COLO668 (cell line): ENCODE measurements at regions not wholly inside any gene's neighbourhood (a gene's known extent, or its start where the extent isn't known, plus 50 kb on each side); places are given as distances from the start of the nearest gene placed in this dataset.

Experiments
- DNase-seq: peaks from one replicate; lab custom pipeline; 2025; ENCODE audit not compliant: unreplicated experiment; lab: John Stamatoyannopoulos, UW

DNA sequence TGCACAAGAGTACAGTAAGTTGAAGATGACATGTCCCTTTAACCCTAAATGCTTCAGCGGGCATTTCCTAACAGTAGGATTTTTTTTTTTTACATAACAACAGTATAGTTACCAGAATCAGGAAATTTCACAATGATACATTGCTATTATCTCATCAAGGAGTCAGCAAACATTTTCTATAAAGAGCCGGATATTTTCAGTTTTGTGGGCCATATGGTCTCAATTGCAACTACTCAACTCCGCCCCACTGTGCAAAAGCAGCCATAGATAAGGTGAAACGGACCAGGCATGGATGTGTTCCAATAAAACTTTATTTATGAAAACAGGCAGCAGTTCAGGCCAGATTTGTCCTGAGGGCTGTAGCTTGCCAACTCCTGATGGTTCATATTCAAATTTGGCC lies 130.6 kb downstream of the SMAD6 start:
- no peak for DNase-seq

- DNase-seq: no peak
Observed at GRCh38 chr15:66833371-66833770, 131.3 kb downstream of the SMAD6 start.

DNA sequence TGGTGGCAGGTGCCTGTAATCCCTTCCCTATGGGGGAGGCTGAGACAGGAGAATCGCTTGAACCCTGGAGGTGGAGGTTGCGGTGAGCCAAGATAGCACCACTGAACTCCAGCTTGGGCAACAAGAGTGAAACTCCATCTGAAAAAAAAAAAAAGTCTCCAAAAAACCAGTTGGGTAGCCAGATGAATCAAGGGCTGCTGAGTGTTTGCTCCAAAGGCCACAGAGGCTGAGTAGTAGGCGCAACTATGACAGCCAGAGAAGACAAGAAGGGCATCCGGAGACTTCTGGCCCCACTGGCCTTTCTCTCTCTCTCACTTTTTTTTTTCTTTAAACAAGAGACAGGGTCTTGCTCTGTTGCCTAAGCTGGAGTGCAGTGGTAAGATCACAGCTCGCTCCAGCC lies 131.8 kb downstream of the SMAD6 start:
- DNase-seq: no peak

- DNase-seq: no peak
Observed at GRCh38 chr15:66834881-66835878, 133.1 kb downstream of the SMAD6 start.

DNA sequence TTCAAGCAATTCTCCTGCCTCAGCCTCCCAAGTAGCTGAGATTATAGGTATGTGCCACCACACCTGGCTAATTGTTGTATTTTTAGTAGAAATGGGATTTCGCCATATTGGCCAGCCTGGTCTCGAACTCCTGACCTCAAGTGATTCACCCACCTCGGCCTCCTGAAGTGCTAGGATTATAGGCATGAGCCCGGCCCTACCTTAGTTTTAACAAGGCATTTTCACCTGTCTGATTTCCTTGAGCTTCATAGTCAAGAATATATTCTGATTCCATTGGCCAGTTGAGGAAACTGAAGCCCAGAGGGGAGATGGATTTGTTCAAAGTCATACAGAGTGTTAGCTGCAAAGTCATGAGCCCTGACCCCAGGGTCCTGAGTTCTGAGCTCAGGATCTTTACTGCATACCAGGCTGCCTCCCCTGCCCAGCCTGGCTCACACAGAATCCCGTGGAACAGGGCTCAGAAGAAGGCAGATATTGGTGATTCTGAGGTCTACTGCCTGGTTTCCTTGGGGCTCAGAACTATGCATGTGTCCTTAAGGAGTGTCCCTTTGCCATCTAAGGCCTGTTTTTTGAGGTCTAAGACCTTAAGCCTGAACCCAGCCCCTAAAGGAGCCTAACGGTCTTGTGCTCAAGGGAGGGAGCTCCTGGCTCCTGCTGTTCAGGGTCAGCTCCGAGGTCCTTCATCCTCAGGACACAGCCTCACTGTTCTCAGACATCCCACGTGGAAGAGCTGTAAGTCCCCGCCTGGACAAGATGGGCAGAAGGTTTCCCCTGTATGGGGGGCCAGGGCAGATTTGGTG lies 134.4 kb downstream of the SMAD6 start:
- DNase-seq: no peak

DNA sequence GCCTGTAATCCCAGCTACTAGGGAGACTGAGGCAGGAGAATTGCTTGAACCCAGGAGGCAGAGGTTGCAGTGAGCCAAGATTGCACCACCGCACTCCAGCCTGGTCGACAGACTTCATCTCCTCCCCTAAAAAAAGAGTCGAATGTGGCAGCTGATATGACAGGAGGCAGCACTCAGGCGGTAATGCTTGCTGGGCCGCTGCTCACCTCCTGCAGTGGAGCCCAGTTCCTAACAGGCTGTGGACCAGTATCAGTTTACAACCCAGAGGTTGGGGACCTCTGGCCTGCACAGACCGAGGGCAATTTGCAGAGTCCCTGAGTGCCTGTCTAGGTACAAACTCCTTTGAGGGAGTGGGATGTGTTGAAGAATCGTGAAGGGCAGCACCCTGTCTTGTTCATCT lies 136.2 kb downstream of the SMAD6 start:
- DNase-seq: no peak

GRCh38 chr15:66838671-66839239 lies 136.7 kb downstream of the SMAD6 start:
- no peak for DNase-seq

DNA sequence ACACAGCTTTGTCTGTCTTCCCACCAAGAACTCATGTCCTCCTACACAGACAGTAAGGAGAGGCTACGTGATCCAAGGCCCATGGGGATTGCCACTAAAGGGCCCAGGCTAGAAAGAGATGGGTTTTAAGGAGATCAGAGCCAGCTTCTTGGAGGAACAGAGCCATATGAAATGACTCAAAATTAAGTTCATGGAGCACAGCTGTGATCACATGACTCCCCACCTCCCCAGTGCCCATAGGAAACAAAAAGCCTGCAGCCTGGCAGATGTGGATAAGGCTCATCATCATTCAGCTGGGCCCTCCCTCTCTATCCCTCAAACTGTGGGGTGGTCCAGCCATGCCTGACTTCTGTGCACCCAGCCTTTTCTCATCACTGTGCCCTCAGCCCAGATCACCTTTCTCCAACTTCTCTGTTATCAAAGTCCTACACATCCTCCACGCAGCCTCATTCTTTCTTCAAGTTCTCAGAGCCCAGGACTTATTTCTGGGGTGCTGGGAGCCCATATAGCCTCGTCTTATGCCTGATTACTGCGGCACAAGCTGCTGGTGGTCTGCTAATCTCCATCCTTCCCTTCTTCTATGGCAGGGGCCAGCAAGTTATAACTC lies 137.6 kb downstream of the SMAD6 start:
- no peak for DNase-seq

- DNase-seq: no peak
Observed at GRCh38 chr15:66840615-66841390, 138.8 kb downstream of the SMAD6 start.

- peak; percentile 42 for DNase-seq
Observed at GRCh38 chr15:66841953-66842681, 140.1 kb downstream of the SMAD6 start.

DNA sequence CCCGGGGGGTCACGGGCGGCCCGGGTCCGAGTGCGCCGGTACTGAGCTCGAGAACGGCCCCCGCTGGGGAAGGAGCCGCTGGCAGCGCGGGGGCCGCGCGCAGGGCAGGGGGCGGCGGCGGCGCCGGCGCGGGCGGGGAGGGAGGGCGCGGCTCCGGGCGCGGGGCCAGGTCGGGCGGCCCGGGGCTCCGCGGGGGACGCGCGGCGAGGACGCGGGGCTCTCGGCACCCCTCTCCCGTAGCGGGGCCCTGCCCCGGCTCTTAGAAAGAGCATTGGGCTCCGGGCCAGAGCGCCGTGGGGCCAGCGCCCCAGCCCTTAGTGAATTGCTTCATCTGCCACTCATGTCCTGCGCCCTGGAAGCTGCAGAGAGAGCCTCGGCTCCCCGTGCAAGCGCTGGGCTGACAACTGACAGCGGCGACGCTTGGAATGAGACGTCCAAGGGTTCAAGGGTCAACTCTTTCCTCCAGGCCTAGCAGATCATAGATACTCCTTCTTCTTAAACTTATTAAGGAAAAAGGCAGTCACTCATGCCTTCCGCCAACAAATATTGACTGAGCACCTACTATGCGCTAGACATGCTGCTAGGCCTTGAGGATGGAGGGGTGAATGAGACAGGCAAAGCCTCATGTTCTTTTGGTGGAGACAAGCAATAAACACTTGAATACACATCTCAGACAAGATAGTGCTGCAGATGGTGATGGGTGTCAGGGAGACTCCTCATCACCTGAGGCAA lies 140.8 kb downstream of the SMAD6 start:
- DNase-seq: peak; percentile 35

DNA sequence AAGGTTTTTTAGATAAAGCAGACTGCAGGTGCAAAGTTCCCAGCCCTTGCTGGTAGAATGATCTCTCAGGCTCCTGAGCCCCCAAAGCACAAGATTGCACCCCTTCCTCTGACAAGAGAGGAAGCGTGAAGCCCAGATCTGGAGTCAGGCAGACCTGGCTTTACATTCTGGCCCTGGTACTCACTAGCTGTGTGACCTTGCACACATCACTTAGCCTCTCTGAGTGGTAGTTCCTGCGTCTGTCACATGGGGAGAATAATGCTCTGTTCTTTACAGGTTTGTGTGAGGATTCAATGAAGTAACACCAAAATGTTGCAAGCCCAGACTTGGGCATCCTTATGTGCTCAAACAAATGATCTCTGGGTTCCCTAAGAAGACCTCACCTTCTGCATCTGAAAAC lies 141.5 kb downstream of the SMAD6 start:
- DNase-seq: no peak

DNA sequence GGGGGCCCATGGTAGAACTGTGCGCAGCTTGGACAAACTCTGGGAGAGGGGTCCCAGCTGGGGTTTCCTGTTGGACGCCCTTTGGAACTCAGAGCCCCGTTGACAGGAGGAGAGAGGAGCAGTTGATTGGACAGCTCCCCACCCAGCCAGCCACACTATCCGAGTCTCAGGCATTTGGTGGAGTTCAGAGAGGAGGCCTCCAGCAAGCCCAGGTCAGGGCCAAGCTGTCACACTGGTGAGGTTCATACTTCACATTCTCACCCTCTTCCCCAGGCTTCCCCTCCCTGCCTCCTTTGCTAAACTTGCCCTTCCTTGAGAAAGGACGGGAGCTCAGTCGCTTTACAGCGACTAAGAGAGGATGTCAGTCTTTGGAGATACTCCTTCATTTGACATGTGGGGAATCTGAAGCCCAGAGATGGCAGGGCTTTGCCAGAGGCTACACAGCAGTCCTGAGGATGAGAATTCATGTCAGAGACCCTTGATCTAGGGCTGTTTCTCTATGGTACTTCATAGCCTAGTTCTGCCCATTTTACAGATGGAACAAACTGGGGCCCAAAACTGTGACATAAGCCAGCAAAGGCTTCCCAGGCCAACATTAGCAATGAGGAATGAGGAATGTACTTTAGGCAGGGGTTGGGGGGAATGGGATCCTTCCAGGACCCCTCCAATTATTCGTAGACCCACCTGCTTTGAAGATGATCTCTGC lies 142.2 kb downstream of the SMAD6 start:
- DNase-seq: no peak

GRCh38 chr15:66844747-66845145 lies 142.7 kb downstream of the SMAD6 start:
- DNase-seq: no peak

DNA sequence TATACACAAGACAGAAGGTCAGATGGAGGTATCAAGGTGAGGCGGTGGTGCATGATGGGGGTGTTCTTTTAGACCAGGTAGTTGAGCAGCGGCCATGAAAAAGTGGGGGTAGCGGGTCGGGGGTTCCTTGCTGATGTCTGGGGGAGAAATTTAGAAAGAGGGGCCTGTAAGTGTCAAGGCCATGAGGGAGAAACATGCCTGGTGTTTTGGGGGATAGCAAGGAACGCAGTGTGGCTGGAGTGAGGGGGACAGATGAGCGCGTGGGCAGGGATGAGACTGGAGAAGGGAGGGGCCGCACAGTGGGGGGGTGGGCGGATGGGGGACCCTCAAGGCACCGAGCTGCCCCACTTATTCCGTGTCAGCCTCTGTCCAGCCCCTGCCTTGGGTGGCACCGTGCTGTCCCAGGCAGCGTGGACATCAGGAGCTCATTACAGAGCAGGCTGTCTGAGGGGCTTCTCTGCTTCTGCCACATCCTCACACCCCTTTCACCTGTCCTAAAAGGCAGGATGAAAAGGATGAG lies 143.3 kb downstream of the SMAD6 start:
- no peak for DNase-seq

DNA sequence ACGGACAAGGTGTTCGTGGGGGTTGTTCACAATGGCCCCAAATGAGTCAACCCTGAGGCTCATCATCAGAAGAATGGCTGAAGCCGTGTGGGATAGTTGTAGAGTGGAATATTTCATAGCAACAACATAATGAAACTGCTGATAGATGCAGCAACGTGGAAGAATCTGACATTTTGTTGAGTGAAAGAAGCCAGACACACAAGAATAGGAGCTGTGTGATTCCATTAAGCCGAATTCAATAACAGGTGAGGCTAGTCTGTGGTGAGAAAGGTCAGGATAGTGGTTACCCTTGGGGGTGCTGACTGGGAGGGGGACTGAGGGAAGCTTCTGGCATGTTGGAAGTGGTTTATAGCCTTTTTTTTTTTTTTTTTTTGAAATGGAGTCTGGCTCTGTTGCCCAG lies 144.0 kb downstream of the SMAD6 start:
- DNase-seq: no peak

DNA sequence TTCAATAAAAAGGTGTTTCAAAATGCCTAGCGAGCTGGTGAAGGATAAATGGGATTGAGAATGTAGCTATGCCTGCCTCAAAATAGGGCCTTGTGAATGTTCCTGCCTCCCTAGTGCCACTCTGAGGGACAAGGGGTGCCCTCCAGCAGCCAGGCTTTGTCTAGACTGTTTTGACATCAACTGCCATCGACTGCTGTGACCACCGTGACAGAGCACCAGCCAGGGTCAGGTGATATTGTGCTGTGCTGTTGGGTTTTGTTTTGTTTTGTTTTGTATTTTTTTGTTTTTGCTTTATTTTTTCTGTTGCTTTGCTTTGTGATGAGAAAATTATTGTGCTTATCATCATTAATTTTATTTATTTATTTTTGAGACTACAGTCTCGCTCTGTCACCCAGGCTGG lies 144.8 kb downstream of the SMAD6 start:
- no peak for DNase-seq

DNA sequence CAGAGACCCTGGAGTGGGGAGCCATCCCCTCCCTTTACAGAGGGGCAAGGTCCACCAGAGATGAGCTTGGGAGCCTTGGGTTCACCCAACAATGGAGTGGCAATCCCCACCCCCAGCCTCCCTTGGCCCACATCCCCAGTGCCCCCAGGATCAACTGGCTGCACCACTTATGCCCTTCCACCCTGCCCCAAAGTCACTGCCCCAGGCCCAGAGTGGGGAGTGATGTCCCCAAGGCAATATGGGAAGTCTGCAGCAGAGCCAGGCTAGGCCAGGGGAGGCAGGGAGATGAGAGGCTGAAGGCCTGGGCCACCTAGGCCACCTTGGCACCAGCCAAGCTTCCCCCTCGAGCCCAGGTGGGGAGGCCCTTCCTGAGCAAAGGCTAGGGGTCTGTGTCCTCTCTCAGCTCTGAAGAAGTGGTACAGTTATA lies 145.5 kb downstream of the SMAD6 start:
- DNase-seq: no peak
